Stimulated activated CD8-positive, alpha-beta memory T cell treated with anti-CD3 and anti-CD28 coated beads, Interleukin-4, amount 100 ng/mL, for 1 hour (primary cell): ENCODE measurements at regions not wholly inside any gene's neighbourhood (a gene's known extent, or its start where the extent isn't known, plus 50 kb on each side); places are given as distances from the start of the nearest gene placed in this dataset.

ENCODE experiments used
- DNase-seq, 2 donors: peaks; one replicate each; pipeline ENCODE4 v3.0.0-alpha.2; 2020; ENCODE audit warnings: low read depth in 2 of 2, low spot score in 1 of 2

DNA sequence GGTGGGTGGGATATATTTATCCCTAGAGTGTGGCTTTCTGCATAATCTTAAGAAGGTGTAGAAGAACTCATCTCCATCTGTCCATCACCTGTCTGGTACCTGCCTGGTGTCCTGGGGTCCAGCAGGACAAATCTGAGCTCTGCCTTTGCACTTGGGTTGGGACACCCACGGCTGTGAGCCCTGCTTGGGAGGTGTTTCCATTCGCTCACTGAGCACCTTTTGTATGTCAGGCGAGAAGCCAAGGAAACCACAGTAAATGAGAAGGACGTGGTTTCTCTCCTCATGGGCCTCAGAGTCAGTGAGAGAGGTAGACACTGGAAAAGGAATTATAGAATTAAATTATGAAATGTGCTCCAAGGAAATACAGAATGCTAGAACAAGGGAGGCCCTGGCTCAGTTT lies 555.9 kb downstream of the MIAT start:
- no peak for DNase-seq

DNA sequence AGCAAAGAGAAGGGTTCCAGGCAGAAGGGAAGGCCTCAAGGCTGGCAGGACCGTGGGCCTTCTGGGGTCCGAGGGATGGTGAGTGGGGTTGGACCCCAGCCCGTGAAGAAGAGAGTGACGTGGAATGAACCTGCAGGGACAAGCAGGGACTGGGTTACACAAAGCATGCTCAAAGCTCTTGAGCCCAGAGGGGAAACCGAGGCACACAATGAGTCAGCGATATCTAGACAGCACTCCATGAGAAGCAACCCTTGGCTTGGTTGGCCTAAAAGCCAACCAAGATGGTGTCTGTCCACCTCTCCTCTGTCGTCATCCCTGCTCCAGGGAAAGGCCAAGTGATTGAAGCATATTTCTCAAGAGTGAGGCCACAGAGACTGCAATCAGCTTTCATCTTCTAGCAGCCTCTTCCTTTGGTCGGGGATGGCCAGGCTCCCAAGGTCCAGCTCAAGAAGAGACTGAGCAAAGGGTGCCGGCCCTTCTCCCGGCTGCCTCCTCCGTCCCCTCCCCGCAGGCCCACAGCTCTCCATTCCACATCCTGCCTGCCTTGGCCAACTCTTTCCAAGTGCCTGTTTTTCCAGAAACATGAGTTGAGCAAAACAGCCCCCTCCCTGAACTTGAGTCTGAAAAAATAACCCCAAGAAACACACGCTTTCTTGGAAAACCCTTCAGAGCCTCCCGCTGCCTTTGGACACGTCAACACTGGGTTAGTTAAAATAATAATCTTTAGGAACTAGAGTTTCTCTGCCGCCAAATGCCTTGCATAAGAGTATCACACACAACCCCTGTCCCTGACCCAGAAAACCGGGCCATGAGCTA lies 556.6 kb downstream of the MIAT start:
- no peak for DNase-seq

- no peak for DNase-seq
Measured at GRCh38 chr22:27214691-27215090, 557.3 kb downstream of the MIAT start.

DNA sequence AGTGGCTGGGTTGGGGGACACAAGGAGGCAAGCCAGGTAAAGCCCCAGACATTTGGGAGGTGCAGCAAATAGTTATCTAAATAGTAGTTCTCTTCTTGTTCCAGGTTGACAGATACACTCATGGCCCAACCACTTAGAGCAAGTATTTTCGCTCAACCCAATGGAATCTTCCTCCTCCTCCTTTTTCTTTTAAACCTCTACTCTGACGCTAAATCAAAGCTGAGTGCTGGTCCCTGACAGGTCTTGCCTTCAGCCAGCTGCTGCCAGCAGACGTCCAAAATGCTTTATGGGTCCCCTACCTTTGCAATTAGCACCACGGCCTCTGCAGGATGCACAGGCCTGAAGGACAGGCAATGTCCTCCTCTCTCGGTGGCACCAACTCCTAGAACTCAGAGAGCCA lies 558.5 kb downstream of the MIAT start:
- no peak for DNase-seq

DNA sequence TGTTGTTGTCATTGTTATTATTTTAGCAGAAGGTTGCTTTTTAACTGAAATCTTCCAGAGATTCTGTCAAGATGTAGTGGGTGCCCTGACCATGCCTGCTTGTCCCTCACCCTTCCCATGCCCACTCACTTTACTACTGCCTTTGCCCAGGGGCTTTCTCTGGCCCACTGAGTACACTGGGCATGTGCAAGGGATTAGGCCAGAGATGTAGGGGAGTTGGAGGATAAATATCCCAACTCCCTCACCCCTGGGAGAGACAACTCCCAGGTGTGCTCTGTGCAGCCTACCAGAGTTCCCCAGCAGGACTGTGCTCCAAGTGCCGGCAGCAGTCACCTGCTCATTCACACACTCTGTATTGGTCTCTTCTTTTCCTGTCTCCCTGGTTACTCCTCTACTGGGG lies 559.1 kb downstream of the MIAT start:
- DNase-seq = no peak

- no peak for DNase-seq
Measured at GRCh38 chr22:27217154-27217553, 559.8 kb downstream of the MIAT start.

DNA sequence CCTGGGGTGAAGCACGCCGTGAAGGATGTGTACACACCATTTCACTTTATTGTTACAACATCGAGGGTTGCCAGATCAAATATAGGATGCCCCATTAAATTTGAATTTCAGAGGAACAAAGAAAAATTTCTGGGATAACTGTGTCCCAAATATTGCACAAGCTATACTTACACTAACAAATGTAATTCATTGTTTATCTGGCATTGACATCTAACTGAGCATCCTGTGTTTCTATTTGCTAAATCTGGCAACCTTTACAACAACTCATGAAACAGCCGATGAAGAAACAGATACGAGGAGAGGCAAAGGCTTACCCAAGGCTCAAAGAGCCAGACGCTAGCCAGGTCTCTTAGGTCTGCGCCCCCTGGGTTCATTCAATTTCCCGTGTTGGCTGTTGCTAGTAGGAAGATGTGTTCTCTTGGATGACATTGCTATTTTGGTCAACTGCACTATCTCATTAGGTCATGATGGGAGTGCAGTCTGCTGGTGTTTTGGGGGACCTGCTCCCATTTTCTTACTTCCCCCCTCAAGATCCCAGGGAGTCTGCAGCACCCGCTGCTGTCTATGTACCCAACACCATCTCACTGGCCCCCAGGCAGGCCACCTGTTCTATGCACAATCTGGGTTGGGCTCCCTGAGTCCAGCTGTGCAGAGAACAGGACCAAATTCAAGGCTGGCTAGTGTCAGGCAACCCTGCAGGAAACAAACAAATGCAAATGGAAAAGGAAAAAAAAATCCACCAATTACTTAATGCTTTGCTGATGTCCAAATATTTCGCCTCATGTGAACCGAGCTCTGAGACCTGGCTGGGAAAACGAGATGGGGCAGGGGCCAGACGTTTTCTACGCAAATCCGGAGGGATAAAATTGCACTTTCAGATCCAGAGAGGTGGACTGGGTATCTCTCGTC lies 560.9 kb downstream of the MIAT start:
- DNase-seq = no peak

DNA sequence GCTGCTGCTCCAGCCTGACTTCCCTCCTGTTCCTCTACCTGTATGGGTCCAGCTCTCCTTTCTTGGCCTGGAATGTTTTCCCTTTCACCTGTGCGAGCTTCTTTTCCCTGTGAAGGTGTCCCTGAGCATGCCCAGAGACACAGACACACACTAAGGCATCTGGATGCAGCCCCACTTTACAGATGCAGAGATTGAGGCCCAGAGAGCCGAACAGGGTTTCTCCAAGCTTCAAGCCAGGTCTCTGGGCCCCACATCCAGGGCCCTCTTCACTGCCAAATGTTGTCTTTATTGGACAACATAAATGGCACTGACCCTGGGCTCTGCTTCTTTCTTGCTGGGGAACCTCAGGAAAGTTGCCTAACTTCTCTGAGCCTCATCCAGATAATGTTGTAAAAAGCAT lies 561.6 kb downstream of the MIAT start:
- no peak for DNase-seq

DNA sequence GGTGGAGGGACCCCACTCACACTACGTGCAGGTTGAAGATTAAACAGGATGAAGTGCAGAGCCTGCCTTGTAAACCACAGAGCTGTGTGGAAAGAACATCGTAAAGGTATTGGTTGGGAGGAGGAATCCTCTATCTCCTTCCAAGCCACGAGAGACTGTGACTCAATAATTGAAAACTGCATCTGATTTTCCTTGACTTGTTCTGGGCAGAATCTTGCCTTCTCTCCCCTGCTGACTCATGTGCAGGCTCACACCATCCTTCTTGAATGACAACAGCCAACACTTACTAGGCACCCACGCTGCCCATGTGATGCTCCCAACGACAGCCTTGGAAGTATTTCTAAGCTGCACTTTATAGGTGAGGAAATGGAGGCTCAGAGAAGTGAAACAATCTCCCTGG lies 563.0 kb downstream of the MIAT start:
- no peak for DNase-seq

DNA sequence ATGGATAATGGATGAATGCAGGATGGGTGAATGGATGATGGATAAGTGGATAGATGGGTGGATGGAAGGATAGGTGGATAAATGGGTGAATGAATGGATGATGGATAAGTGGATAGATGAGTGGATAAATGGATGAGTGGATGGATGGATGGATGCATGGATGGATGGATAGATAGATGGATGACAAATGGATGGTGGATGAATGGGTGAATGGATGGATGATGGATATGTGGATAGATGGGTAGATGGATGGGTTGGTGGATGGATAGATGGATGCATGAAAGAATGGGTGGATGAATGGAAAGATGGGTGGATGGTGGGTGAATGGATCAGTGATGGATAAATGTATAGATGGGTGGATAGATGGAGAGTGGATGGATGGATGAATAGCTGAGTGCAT lies 564.8 kb downstream of the MIAT start:
- DNase-seq = no peak

- no peak for DNase-seq
Measured at GRCh38 chr22:27223317-27224177, 566.2 kb downstream of the MIAT start.

DNA sequence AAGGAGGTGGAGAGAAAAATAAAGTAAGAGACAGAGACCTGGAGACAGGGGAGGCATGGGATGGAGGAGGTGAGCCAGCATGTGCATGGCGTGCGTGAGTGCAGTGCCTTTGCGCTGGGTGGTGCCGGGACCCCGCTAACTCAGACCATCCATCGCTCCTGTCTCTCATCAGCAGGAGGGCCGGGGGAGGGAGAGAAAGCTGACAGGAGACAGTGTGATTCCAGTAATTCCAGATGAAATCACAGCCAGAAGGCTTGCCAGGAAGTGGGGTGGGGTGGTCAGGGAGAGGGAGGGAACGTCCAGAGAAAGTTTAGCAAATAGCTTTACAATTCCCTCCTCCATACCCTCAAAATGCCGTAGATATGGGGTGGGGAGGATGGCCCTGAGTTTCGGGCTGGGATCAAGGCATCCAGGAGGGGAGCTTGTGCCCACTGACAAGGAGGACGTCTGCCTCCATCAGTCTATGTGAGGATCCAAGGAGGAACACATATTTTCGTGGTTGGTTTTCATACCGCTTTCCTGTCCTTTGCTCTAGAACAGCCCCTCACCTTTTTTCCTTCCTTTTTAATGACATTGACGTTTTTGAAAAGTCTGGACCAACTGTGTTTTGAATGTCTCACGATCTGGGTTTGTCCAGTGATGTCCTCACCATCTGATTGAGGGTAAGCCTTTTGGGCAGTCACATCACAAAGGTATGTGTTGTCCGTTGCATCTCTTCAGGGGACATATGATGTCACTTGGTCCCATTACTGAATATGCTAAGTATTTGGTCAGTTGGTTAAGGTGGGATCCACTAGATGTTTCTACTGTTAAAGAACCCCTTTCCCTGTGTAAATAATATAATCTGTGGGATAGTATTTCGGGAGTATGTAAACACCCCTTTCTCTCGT lies 567.3 kb downstream of the MIAT start:
- DNase-seq = no peak

DNA sequence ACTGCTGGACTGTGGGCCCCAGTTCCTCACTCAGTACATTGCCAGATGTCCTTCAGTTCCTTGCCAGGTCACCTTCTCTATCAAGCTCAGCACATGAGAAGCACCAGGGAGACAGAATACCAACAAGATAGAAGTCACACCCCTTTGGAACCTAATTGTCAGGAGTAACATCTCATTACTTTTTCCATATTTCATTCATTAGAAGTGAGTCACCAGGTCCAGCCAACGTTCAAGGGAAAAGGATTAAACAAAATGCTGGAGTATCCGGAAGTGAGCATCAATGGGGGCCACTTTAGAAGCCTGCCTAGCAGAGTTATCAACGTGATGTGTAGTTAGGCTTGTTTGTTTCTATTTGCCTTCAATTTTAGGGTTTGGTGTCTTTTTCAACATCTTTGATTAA lies 569.3 kb downstream of the MIAT start:
- no peak for DNase-seq

DNA sequence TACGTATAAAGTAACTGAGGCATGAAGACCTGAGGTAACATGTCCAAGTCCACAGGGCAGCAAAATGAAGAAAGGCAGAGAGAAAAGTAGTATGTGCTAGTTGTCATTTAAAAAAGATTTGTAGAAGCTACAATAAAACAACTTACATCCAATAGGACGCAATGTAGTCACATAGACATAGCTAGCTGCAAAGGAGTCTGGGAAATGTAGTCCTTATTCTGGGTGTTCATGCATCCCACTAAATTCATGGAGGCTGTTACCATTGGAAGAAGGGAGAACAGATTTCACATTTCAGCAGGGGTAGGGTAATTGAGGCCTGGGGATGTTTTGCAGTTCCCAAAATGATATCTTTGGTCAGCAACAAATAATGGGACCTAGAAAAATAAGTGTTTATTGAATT lies 571.4 kb downstream of the MIAT start:
- no peak for DNase-seq

GRCh38 chr22:27230189-27230588 lies 571.4 kb downstream of the MN1 start:
- no peak for DNase-seq

- DNase-seq = no peak
Measured at GRCh38 chr22:27231266-27231665, 570.3 kb downstream of the MN1 start.

DNA sequence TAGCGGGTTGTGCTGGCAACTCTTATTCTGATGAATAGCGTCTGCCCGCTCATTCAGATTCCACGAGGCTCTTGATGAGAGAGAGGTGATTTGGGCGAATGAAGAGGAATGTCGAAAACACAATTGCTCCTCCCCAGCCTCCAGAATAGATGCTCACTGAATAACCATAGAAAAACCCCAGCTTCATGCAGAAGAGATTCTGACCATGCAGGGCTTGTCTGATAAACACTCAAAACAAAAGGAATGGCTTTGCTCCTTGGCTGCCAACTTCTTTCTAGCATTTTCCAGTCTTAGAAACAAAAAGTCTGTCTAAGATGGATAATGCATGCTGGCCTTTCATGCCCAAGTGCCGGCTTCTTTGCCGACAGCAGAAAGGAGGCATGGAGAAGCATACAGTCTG lies 569.5 kb downstream of the MN1 start:
- no peak for DNase-seq

GRCh38 chr22:27237080-27237741 lies 564.3 kb downstream of the MN1 start:
- no peak for DNase-seq

DNA sequence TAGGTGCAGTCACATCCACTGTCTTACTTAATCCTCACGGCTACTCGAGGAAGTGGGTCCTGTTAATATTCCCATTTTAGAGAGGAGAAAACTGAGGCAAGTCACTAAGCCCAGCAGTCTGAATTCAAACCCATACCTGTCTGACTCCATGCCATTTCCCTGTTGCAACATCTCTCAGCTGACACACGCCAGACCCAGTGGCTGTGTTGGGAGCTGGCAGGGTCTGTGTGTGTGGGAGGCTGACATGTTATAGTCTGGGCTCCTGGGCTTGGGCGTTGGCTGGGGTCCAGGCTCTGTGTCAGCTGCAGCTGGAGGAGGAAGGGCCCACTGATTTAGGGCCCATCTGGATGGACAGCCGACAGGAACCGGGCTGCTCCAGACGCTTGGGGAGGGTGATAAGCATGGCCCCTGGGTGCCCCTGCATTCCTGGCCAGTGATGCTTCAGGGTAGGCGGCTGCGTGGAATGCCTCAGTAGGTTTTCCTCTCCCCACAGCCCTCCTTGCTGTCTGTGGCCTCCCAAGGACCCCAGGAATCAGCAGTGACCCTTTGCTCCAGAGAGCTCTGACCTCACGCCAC lies 562.5 kb downstream of the MN1 start:
- no peak for DNase-seq

GRCh38 chr22:27239520-27239919 lies 562.0 kb downstream of the MN1 start:
- no peak for DNase-seq
